Activated CD4-positive, CD25-positive, alpha-beta regulatory T cell treated with anti-CD3 and anti-CD28 coated beads, Interleukin-2, amount 50 U/mL, for 24 hours (primary cell): ENCODE measurements at regions not wholly inside any gene's neighbourhood (a gene's known extent, or its start where the extent isn't known, plus 50 kb on each side); places are given as distances from the start of the nearest gene placed in this dataset.

ENCODE experiments used
- ATAC-seq, 2 donors: fragments of 150-1000 bp; cut with Tn5 transposase; one replicate each; pipeline ENCODE4 v1.10.0; 2021; ENCODE audit warnings: mild to moderate bottlenecking in 1 of 2, moderate library complexity in 1 of 2

DNA sequence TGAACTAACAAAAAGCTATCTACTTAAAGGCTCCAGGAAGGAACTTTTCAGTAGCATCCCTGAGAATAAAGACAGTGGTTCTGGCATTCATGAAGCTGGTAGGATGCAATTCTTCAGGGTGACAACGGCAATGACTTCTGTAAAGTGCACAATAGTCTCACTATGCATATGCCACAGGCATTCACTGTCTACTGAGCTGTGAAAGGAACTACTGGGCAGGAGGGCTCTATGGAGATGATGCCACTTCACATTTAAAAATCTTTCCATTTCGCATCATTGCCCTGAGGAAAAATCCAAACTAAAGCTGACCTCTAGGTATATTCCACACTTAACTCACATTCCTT is 2020.6 kb upstream of the PCDH20 start:
- no peak for ATAC-seq

DNA sequence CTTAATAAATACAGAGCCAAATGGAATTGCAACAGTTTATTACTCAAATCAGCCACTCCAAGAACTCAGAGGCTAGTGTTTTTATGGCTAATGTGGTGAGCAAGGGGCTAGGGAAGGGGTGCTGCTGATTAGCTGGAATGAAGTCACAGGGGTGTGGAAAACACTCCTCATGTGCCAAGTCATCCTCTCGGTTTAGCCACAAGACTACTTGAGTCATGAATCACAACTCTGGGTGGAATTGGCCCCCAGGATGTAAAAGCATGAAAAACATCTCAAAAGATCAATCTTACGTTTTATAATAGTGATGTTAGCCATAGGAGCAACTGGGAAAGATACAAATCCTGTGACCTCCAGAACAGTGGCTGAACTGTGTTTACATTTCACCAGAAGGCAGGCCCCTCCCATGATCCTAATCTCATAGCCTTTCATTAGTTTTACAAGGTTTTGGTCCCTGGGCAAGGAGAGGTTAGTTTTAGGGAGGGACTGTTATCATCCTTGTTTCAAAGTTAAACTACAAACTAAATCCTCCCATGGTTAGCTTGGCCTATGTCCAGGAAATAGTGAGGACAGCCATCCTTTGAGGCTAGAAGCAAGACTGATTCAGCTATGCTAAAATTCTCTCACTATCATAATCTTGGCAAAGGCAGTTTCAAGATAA is 2020.1 kb upstream of the PCDH20 start:
- ATAC-seq, result no peak

DNA sequence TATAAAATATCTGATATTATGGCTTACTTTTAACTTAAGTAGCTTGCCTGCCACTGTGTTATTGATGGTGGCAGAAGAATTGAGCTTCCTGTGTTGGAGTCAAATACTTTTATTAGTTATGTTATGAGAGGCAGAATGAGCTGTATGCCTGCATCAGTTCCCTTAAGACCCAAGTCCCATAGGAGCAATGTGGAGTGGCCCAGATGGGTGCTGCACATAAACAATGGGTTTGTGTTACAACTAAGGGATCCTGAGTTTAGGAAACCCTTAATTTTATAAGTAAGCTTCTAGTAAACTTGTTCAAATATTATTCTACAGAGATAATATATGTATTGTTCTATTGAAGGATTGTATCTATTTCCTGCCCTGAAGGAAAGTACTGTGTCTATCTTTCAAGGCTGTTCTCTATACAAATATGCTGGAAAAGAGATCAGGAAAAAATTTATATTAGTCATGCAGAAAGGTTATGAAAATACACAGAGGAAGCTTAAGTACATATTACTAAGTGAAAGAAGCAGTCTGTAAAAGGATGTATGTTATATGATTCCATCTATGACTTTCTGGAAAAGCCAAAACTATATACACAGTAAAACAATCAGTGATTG is 2018.0 kb upstream of the PCDH20 start:
- no peak for ATAC-seq

DNA sequence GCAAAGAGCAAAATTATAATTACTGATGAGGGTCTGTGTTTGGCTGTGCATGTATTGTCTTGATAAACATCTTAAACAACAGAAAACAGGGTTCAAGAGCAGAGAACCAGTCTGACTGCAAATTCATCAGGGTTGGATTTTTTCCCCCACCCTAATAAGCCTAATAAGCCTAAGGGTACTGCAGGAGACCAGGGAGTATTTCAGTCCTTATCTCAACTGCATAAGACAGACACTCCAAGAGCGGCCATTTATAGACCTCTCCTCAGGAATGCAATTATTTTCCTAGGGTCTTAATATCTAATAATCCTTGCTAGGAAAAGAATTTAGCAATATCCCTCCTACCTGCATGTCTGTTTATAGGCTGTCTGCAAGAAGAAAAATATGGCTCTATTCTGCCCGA is 2011.5 kb upstream of the PCDH20 start:
- ATAC-seq, result no peak

DNA sequence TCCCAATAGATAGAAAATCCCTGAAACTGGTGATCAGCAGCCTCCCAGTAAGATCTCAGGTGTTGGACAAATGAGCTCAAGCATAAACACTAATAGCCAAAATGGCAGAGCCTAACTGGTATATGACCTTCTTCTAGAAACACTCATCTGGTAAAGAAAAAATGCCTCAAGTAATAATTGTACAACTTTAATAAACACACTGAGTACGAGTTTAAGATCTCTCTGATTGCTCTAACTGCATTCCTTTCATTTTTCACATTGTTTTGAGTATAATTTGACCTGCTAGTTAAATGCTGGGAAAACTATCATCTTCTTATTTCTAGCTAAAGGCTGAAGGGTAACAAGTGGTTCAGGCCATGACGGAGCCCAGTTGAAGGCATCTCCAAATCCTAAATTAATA is 2009.5 kb upstream of the PCDH20 start:
- ATAC-seq, result no peak

DNA sequence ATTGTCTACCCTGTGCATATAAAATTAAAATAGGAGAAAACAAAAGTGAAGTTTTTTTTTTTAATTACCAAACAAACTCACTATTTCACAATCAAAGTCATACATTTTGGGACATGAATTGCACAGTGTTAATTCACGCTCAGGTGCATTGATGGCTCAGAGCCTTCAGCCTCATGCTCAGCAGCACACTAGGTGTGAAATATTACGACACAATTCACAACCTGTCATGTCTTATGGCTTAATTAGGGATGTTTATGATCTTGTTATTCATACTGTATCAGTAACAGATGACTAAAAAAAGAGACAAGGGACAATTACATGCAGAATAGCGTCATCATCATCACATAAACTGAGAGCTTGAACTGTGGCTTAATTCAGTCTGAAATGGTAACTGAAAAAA is 2005.5 kb upstream of the PCDH20 start:
- no peak for ATAC-seq

DNA sequence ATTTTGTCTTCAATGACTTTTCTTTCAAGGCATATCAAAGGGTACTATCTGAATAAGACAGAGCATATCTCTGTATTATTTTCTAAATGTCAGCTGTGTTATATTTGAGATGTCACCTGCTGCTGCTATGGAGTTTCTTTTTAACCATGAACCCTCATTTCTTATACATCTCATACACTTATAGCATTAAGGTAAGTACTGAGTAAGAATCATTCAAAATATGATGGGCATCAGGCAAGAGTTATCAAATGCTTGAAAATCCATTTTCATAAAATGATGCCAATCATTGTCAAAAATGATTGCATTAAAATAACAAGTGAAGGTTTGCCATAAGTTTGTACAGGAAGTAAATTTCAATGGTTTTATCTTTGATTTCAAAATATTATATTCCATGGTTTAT is 2005.0 kb upstream of the PCDH20 start:
- no peak for ATAC-seq

DNA sequence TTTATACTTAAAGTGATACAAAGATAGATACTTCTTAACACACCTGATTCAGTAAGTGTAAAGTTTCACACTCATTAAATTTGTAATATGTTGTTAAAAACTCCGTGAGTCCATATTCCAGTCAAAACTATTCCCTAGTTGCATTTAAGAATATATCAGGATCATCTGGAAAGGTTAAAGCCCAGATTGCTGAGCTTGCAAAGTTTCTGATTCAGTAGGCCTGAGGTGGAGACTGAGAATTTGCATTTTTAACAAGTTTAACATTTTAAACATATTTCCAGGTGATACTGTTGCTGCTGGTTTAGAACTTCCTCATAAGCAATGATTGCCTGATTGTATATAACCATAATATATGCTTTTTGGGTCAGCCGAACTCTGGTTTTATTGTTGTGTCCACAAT is 1998.6 kb upstream of the PCDH20 start:
- no peak for ATAC-seq

DNA sequence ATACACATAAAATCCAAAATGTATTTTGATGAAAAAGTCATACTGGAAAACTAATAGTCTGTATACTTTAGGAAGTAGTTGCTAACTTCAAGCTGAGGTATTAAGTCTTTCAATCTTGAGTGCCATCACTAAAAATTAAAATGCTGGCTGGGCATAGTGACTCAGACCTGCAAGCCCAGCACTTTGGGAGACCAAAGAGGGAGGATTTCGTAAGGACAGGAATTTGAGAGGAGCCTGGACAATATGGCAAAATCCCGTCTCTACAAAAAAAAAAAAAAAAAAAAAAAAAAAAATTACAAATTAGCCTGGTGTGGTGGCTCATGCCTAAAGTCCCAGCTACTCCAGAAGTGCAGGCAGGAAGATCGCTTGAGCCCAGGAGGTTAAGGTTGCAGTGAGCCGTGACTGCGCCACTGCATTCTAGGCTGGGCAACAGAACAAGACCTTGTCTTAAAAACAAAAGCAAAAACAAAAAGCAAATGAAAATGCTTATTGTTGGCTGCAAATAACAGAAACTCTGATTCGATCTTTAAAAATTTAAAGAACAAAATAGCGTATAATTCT is 1994.2 kb upstream of the PCDH20 start:
- no peak for ATAC-seq

DNA sequence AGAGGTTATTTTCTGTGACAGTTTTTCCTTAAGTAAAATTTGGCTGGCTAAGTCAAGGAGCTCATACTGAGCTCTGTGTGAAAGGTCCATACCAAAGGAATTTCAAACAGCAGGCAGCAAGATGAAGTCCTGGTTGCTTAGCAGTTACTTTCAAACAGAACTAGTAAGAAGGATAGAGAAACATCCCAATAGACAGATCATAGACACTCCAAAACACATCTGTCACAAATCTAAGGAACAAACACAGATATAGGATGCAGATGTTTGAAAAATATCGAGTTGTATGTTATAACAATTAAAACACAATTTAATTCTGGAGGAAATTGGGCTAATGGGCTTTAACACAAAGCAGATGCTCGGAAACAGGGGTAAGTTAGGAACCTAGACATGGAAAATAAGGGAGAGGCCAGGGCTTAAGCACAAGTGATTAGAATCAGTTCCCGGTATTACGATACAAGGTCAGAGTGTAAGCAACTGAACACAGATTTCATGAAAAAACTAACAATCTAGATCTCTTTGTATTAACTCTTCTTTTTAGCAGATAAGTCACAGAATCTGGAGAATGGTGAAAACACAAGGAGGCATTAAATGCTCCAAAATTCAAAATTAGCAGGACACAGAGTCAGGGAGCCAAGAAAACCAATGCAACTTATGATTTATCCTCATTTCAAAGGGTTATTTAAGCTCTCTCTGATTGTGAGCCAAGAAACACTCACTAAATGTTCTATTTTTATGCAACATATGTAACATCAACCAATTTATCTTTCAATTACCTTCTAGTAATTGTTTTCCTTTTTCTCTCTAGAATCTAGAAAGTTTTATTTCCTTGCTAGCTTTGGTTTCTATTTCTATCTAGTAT is 1992.9 kb upstream of the PCDH20 start:
- no peak for ATAC-seq

DNA sequence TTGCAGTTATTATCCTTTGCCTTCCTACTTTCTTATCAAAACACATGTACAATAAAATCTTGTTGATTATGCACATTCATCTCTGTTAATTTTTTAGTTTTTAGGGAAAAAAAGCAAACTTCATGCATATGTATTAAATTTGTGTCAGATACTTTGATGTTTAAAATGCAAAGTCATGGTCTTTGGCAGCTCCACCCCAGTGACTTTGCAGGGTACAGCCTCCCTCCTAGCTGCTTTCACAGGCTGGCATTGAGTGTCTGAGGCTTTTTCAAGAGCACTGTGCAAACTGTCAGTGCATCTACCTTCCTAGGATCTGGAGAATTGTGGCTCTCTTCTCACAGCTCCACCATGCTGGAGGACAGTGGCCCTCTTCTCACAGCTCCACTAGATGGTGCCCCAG is 1988.1 kb upstream of the PCDH20 start:
- ATAC-seq, result no peak

DNA sequence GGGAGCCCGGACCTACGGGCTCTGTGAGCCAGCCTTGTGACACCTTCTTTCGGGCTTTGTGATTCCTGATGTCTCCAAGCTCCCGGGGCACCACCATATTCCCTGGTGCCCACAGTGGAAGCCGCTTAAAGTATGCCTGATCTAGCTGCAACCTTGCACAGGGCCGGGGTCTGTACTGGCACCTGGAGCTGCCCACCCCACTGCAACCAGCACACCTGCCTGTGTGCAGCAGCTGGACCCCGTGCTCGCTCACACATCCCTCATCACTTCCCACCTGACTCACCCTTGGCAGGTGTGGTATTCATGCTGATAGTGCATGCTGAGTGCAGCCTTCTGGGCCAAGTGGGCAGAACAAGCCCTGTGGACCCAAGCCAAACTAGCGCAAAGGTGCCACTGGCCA is 1981.1 kb upstream of the PCDH20 start:
- no peak for ATAC-seq

DNA sequence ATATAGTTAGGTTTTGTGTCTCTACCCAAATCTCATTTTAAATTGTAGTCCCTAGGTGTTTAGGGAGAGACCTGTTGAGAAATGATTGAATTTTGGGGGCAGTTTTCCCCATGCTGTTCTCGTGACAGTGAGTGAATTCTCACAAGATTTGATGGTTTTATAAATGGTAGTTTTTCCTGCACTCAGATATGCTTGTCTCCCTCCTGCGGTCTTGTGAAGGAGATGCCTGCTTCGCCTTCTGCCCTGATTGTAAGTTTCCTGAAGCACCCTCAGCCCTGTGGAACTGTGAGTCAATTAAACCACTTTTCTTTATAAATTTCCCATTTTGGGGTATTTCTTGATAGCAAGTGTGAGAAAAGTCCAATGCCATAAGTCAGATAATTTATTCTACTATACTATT is 1977.5 kb upstream of the PCDH20 start:
- no peak for ATAC-seq

DNA sequence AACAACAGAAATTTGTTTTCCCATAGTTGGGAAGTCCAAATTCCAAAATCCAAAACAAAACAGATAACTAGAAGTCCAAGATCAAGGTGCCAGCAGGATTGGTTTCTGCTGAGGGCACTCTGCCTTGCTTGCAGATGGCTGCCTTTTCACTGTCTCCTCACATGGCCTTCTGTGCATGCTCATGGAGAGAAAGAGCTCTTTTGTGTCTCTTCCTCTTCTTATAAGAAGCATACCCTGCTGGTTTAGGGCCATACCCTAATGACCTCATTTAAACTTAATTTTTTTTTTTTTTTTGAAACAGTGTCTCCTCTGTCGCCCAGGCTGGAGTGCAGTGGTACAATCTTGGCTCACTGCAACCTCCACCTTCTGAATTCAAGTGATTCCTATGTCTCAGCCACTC is 1974.1 kb upstream of the PCDH20 start:
- no peak for ATAC-seq

DNA sequence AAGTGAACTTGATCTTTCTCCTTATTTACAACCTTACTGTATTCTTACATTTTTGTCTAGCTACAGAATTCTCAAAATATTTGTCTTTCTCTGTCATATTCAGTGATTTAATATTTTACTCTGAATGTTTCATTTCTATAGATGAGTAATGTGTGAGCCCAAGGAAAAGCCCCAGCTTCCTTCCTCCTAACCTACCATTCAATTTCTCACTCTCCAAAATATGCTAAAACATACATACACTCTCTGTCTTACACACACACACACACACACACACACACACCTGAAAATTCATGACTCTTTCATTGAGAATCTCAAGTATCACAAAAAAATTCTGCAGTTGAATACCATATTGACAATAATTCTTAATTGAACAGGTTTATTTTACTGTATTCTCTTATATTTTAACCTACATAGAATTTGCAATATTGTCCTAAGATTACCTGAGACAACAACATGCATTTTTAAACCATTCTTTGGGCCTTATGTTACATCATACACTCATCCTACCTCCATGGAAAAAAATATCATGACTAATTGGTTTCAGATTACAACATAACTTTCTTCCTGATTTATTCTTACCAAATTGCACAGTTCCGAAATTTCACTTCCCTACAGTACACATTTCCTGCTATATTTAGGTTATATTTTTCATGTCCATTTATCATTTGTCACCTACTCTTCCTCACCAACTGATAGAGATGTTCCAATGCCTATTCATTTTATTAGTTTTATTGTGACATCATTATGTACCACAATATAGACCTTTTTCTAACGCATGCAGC is 1965.6 kb upstream of the PCDH20 start:
- ATAC-seq, result no peak

DNA sequence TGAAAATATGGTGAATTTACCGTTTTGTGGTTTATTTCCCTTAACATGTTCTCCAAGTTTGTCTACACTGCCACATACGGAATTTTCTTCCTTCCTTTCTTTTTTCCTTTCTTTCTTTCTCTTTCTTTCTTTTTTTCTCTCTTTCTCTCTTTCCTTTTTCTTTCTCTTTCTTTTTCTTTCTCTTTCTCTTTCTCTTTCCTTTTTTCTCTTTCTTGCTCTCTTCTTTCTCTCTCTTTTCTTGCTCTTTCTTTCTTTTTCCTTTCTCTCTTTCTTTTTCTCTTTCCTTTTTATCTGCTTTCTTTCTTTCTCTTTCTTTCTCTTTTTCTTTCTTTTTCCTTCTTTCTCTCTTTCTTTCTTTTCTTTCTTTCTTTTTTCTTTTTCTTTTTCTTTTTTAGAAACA is 1962.3 kb upstream of the PCDH20 start:
- ATAC-seq, result no peak

DNA sequence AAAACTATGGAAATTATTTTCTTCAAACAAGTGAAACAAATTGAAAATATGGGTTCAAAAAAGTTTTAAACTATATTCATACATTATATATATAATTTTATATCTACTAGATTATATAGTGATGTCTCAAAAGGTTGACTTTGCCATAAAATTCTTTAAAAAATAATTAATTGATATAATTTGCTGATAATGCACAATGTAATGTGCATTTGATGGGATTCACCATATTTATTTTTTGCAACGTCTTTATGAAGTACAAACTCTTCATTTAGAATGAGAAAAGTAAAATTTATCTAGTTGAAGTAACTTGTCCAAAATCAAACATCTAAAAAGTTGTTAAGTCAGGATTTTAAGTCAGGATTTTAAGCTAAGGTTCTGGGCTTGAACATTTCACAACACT is 1954.5 kb upstream of the PCDH20 start:
- ATAC-seq, result no peak

DNA sequence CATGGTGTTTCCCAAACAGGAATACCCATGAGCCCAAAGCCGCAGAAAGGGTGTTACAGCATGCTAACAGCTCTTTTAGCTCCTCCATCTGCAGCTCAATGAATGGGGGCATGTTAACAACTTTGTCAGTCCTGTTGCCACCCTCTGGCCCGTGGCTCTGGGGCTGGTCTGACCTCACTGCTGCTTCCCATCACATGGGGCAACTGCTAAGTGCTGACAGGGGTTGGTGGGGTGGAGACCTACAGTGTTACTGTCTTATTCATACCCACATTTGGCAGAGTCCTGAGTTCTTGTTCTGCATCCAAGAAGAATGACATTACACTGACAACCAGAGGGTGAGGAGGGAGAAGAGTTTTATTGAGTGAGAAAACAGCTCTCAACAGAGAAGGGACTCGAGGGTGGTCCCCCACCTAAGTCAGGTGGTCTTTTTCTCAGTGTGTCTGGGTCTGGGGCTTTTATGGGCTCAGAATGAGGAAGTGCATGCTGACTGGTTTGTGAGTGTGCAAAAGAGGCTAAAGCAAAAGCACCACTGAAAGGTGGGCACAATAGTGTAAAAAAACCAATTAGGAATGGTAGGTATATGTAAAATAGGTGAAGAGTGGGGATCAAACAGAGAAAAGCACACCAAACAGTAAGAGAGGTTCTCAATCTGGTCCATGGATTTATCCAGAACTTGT is 1952.0 kb upstream of the PCDH20 start:
- ATAC-seq, result no peak

DNA sequence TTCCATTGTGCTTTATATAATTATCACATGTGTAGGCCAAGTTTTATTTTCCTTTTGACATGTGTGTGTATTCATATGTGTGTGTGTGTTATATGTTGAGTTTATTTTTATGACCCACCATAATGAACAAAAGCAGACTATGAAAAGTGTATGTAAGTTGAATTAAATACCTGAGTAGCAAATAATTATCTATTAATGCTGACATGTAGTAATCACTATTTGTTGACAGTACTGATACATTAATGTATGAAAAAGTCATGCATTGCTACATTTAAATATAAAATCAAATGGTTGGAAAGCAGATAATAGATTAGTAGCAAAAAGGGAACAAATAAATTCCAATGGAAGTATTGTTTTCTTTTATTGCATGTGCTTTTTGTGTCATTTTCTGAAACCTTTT is 1948.5 kb upstream of the PCDH20 start:
- ATAC-seq, result no peak

DNA sequence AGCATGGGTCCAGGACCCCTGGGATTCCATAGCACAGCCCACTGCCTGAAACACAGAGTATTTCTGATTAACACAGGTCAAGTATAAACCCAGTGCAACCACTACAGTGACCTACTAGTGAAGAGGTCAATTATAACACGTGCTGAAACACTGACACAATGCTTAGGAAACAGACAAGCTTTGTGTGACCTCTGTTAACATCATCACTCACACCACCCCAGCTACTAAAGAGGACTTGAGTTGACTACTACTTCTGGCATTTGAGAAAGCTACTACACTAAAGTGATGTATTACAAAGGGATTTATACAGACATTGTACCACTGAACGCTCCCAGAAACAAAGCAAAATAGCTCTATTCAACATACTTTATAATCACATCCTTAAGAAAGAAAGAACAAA is 1935.9 kb upstream of the PCDH20 start:
- ATAC-seq, result no peak

DNA sequence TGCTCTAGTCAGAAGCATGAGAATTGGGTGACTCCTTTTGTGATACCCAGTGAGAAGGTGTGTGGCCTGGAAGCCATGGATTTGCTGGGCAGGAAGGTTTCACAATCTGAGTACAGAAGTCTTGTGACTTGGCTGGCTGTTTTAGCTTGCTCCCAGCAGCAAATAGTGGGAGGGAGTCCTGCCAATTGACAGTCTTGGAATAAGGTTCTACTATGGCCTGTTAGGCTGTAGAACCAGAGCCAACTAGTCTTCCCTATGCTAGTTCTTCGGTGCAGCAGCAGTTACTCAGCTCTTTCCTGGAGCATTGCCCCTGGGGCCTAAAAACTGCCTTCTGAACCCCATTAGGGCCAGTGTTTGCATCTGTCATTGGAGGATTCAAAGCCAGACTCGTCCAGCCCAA is 1935.4 kb upstream of the PCDH20 start:
- no peak for ATAC-seq

DNA sequence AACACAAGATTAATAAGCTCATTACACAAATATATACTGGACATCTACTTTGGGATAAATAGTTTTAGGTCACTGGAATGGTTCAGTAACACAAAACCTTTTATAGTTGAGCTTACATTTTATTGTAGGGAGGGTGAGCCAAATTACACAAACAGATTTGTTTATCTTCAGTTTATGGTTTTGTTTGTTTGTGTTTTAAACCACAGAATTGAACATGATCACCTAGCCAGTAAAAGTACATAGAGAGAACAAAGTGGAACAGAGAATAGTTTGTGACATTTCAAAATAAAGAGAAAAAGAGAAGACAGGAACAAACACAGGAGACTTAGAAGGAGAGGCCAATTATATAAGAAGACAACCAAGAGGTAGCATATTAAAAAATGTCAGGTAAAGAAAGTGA is 1930.2 kb upstream of the PCDH20 start:
- no peak for ATAC-seq

DNA sequence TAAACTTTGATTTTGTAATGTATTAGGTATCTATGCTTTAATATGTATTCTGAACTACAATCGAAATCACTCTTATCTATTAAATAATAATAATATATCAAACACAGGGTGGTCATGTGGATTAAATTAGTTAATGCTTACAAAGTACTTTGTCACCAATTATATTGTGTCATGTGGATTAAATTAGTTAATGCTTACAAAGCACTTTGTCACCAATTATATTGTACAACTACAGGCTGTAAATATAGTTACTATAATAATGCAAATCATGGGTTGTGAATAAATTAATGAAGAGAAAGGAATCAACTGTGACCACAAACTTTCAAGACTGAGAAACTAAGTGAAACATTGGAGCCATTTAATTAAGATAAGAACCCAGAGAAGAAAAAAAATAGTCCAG is 1929.1 kb upstream of the PCDH20 start:
- no peak for ATAC-seq
